ENCODE measurements at regions not wholly inside any gene's neighbourhood (a gene's known extent, or its start where the extent isn't known, plus 50 kb on each side); places are given as distances from the start of the nearest gene placed in this dataset.
"Not testable (repeated sequence)": the region's sequence is repeated elsewhere in the genome, so short reads cannot be mapped to it uniquely, and the experiment has no call there.

GRCh38 chr1:193404236-193404635, 217.8 kb upstream of the B3GALT2 start:
- no peak for DNase-seq
- in situ Hi-C loops (cut with HindIII; ENCODE audit: low pct_ligation_motif_present, low pct_unique_long_range_greater_than_20kb, low sequenced_read_pairs): no loop called here

GRCh38 chr1:193402977-193403376, 216.6 kb upstream of the B3GALT2 start:
- DNase-seq: no peak
- in situ Hi-C loops (cut with HindIII; ENCODE audit: low pct_ligation_motif_present, low pct_unique_long_range_greater_than_20kb, low sequenced_read_pairs): no loop called here

GRCh38 chr1:193402037-193402436, 215.6 kb upstream of the B3GALT2 start:
- DNase-seq: no peak
- in situ Hi-C loops (cut with HindIII; ENCODE audit: low pct_ligation_motif_present, low pct_unique_long_range_greater_than_20kb, low sequenced_read_pairs): no loop called here

GRCh38 chr1:193394336-193394735, 207.9 kb upstream of the B3GALT2 start:
- in situ Hi-C loops (cut with HindIII; ENCODE audit: low pct_ligation_motif_present, low pct_unique_long_range_greater_than_20kb, low sequenced_read_pairs): no loop called here
- no peak for DNase-seq

GRCh38 chr1:193392686-193393085, 206.3 kb upstream of the B3GALT2 start:
- DNase-seq: no peak
- in situ Hi-C loops (cut with HindIII; ENCODE audit: low pct_ligation_motif_present, low pct_unique_long_range_greater_than_20kb, low sequenced_read_pairs): no loop called here

- DNase-seq: no peak
- in situ Hi-C loops (cut with HindIII; ENCODE audit: low pct_ligation_motif_present, low pct_unique_long_range_greater_than_20kb, low sequenced_read_pairs): no loop called here
These were observed 202.3 kb upstream of the B3GALT2 start for GRCh38 chr1:193388683-193389082.

- in situ Hi-C loops (cut with HindIII; ENCODE audit: low pct_ligation_motif_present, low pct_unique_long_range_greater_than_20kb, low sequenced_read_pairs): no loop called here
- DNase-seq: no peak
These were observed 201.8 kb upstream of the B3GALT2 start for GRCh38 chr1:193388165-193388564.

GRCh38 chr1:193387406-193387805, 201.0 kb upstream of the B3GALT2 start:
- no peak for DNase-seq
- in situ Hi-C loops (cut with HindIII; ENCODE audit: low pct_ligation_motif_present, low pct_unique_long_range_greater_than_20kb, low sequenced_read_pairs): no loop called here

- in situ Hi-C loops (cut with HindIII; ENCODE audit: low pct_ligation_motif_present, low pct_unique_long_range_greater_than_20kb, low sequenced_read_pairs); DNase-seq: not testable (repeated sequence)
These were observed 192.0 kb upstream of the B3GALT2 start for GRCh38 chr1:193378451-193378850.

GRCh38 chr1:193377472-193377871, 191.1 kb upstream of the B3GALT2 start:
- in situ Hi-C loops (cut with HindIII; ENCODE audit: low pct_ligation_motif_present, low pct_unique_long_range_greater_than_20kb, low sequenced_read_pairs): no loop called here
- DNase-seq: no peak

- in situ Hi-C loops (cut with HindIII; ENCODE audit: low pct_ligation_motif_present, low pct_unique_long_range_greater_than_20kb, low sequenced_read_pairs): no loop called here
These were observed 186.1 kb upstream of the B3GALT2 start for GRCh38 chr1:193372553-193372952.

GRCh38 chr1:193368302-193368701, 181.9 kb upstream of the B3GALT2 start:
- in situ Hi-C loops (cut with HindIII; ENCODE audit: low pct_ligation_motif_present, low pct_unique_long_range_greater_than_20kb, low sequenced_read_pairs): no loop called here
- no peak for DNase-seq

More at GRCh38 chr1:193372553-193372952, 186.1 kb upstream of the B3GALT2 start:
- no peak for DNase-seq

GRCh38 chr1:193367863-193368262, 181.4 kb upstream of the B3GALT2 start:
- in situ Hi-C loops (cut with HindIII; ENCODE audit: low pct_ligation_motif_present, low pct_unique_long_range_greater_than_20kb, low sequenced_read_pairs): no loop called here
- DNase-seq: no peak

GRCh38 chr1:193366764-193367507, 180.5 kb upstream of the B3GALT2 start:
- no peak for DNase-seq
- in situ Hi-C loops (cut with HindIII; ENCODE audit: low pct_ligation_motif_present, low pct_unique_long_range_greater_than_20kb, low sequenced_read_pairs): no loop called here

GRCh38 chr1:193365966-193366365, 179.6 kb upstream of the B3GALT2 start:
- in situ Hi-C loops (cut with HindIII; ENCODE audit: low pct_ligation_motif_present, low pct_unique_long_range_greater_than_20kb, low sequenced_read_pairs): no loop called here
- no peak for DNase-seq

- in situ Hi-C loops (cut with HindIII; ENCODE audit: low pct_ligation_motif_present, low pct_unique_long_range_greater_than_20kb, low sequenced_read_pairs): no loop called here
- no peak for DNase-seq
These were observed 173.2 kb upstream of the B3GALT2 start for GRCh38 chr1:193359631-193360030.

- no peak for DNase-seq
- in situ Hi-C loops (cut with HindIII; ENCODE audit: low pct_ligation_motif_present, low pct_unique_long_range_greater_than_20kb, low sequenced_read_pairs): no loop called here
These were observed 172.0 kb upstream of the B3GALT2 start for GRCh38 chr1:193358419-193358818.

- no peak for DNase-seq
- in situ Hi-C loops (cut with HindIII; ENCODE audit: low pct_ligation_motif_present, low pct_unique_long_range_greater_than_20kb, low sequenced_read_pairs): no loop called here
These were observed 169.8 kb upstream of the B3GALT2 start for GRCh38 chr1:193356249-193356648.

GRCh38 chr1:193355626-193356025, 169.2 kb upstream of the B3GALT2 start:
- in situ Hi-C loops (cut with HindIII; ENCODE audit: low pct_ligation_motif_present, low pct_unique_long_range_greater_than_20kb, low sequenced_read_pairs): no loop called here
- DNase-seq: no peak

GRCh38 chr1:193355178-193355577, 168.8 kb upstream of the B3GALT2 start:
- in situ Hi-C loops (cut with HindIII; ENCODE audit: low pct_ligation_motif_present, low pct_unique_long_range_greater_than_20kb, low sequenced_read_pairs): no loop called here
- peak; percentile 60 for DNase-seq
